ENCODE measurements at regions not wholly inside any gene's neighbourhood (a gene's known extent, or its start where the extent isn't known, plus 50 kb on each side); places are given as distances from the start of the nearest gene placed in this dataset.

DNA sequence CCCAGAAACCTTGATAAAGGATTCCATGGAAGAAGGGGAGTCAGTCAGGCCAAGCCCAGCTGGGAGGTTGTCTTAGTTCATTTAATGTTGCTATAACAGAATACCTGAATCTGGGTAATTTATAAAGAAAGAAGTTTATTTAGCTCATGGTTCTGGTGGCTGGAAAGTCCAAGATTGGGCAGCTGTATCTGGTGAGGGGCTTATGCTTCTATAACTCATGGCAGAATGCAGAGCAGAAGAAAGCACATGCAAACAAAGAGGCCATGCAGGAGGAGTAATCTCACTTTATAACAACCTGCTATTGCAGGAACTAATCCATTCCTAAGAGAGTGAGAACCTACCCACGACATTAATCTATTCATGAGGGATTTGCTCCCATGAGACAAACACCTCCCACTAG lies 54.2 kb upstream of the ANKRD1 start:
- no peak overlapping the region for H3K4me3 ChIP-seq (ENCODE audit: low read depth, poor library complexity, severe bottlenecking)
- TF ChIP-seq POLR2A (IDR thresholded peaks at IDR 0.05), result no peak
- TF ChIP-seq, protein P1, sequence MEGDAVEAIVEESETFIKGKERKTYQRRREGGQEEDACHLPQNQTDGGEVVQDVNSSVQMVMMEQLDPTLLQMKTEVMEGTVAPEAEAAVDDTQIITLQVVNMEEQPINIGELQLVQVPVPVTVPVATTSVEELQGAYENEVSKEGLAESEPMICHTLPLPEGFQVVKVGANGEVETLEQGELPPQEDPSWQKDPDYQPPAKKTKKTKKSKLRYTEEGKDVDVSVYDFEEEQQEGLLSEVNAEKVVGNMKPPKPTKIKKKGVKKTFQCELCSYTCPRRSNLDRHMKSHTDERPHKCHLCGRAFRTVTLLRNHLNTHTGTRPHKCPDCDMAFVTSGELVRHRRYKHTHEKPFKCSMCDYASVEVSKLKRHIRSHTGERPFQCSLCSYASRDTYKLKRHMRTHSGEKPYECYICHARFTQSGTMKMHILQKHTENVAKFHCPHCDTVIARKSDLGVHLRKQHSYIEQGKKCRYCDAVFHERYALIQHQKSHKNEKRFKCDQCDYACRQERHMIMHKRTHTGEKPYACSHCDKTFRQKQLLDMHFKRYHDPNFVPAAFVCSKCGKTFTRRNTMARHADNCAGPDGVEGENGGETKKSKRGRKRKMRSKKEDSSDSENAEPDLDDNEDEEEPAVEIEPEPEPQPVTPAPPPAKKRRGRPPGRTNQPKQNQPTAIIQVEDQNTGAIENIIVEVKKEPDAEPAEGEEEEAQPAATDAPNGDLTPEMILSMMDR (IDR thresholded peaks at IDR 0.05), result no peak
- no peak for DNase-seq (ENCODE audit: low spot score in 2 of 2)
- intact Hi-C loops (cut with DNase I; ENCODE audit: low total_unique reads), result no loop called here
- 76 to 100% methylated on average over 1 of the region's 1 CpG for WGBS, 2 donors

DNA sequence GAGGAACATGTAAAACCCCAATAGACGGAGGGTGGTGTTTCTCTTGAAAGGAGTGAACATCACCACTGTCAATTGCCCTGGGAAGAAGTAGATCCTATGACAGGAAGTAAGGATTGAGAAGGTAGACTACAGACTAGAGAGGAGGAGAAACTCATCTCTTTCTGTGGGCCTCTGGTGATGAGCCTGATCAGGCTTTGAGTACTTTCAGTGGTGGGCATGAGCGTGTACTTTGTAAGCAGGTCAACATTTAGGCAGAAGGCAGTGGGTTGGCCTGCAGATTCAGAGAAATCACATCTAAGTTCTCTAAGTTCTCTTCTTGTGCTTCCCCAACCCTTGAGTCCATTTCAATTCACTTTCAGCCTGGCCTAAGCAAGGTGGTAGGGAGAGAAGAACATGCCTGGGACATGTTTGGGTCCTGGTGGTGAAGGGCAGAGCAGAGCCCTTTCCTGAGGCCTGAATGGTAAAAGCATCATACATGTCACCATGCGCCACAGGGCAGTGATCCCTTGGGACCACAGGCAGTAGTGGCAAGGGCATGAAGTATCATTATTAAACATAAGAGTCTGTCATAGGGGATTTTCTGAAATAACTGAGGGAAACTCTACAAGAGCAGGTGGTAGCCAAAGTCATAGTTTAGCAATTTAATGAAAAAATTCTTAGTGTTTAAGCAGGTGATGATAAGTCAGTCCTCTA lies 56.4 kb upstream of the ANKRD1 start:
- intact Hi-C loops (cut with DNase I; ENCODE audit: low total_unique reads), result no loop called here
- TF ChIP-seq, protein P1 (IDR thresholded peaks at IDR 0.05), result no peak
- no peak for TF ChIP-seq POLR2A (IDR thresholded peaks at IDR 0.05)
- H3K4me3 ChIP-seq (ENCODE audit: low read depth, poor library complexity, severe bottlenecking), result no peak overlapping the region
- DNase-seq (ENCODE audit: low spot score in 2 of 2), result no peak
- WGBS, 2 donors, result 96 to 97% methylated on average over 3 of the region's 3 CpGs

DNA sequence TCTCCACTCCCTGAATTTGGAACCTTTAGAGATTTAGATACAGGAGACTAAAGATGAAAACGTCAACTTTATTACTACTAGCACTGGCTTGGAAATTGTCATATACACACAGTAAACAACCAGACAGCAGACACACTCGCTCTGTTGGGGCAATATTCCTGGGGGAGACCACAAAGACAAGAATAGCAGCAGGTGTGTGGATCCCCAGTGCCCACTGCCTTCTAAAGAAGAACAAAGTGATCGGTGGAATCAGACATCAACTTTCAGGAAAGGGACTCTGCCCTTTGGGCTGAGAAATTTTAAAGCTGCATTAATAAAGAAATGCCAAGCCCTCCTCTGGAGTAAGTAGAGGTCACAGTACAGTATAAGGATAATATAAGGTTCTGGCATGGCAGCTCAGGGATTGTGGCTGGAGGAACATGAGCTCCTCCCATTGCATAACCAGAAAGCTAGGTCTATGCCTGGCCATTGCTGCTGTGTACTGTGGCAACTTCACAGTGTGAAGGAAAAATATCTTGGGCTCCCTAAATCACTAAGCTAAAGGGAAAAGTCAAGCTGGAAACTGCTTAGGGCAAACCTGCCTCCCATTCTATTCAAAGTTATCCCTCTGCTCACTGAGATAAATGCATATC lies 57.1 kb upstream of the ANKRD1 start:
- intact Hi-C loops (cut with DNase I; ENCODE audit: low total_unique reads), result no loop called here
- H3K4me3 ChIP-seq (ENCODE audit: low read depth, poor library complexity, severe bottlenecking), result no peak overlapping the region
- WGBS, 2 donors, result 57 to 93% methylated on average over 3 of the region's 3 CpGs
- no peak for DNase-seq (ENCODE audit: low spot score in 2 of 2)
- TF ChIP-seq, protein P1 (IDR thresholded peaks at IDR 0.05), result no peak
- no peak for TF ChIP-seq POLR2A (IDR thresholded peaks at IDR 0.05)

DNA sequence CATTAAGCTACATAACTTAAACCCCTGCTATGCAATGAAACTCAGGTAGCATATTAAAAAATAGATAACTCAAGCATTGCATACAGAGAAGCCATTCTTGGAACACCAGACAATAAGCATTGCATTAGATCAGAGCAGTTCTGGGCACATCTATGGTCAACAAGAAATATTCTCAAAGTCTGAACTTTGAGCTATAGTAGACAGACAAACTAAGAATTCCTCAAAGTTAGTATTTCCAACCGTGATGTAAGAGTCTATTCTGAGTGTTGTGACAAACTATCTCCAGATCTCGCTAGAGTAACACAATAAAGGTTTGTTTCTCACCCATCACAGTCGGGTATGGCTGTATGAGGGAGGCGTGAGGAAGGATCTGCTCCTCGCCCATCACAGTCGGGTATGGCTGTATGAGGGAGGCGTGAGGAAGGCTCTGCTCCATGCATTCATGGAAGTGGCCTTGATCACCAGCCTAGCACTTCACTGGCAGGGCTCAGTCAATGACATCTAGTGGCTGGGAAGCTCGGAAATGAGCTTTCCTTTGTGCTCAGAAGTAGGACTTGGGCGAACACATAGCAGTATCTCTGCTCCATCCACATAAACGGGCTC lies 61.6 kb upstream of the ANKRD1 start:
- intact Hi-C loops (cut with DNase I; ENCODE audit: low total_unique reads), result no loop called here
- DNase-seq (ENCODE audit: low spot score in 2 of 2), result no peak
- TF ChIP-seq, protein P1 (IDR thresholded peaks at IDR 0.05), result no peak
- no peak for TF ChIP-seq POLR2A (IDR thresholded peaks at IDR 0.05)
- WGBS, 2 donors, result 83% methylated on average over 10 of the region's 10 CpGs
- no peak overlapping the region for H3K4me3 ChIP-seq (ENCODE audit: low read depth, poor library complexity, severe bottlenecking)

DNA sequence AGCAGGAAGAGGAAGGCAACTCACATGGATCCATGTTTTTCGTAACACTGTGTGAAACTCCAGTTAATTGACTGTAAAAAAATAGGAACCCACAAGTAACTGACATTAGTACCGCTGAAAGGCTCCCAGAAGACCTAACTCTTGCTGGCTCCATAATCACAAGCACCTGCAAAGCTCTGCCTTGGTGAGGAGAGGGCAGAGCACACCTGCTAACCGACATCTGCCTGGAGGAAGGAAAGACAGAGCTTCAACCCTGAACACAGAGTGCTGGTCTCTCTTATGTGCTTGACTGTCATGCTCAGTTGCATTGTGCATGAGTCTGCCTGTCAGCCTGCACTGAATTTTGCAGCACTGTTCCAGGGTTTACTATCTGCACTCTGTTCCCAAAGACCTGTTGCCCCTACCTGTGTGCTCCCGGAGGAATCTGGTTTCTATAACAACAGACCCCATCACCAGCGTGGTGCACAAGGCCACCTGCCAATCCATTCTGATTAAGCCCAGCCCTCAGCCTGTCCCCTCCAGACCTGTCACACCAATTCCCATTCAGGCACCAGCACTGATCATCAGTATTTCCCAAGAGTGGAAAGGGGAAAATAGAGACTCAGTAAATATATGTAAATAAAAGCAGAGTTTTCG lies 63.1 kb upstream of the ANKRD1 start:
- intact Hi-C loops (cut with DNase I; ENCODE audit: low total_unique reads), result no loop called here
- WGBS, 2 donors, result 74 to 76% methylated on average over 6 of the region's 6 CpGs
- no peak for TF ChIP-seq POLR2A (IDR thresholded peaks at IDR 0.05)
- TF ChIP-seq, protein P1 (IDR thresholded peaks at IDR 0.05), result no peak
- no peak overlapping the region for H3K4me3 ChIP-seq (ENCODE audit: low read depth, poor library complexity, severe bottlenecking)
- no peak for DNase-seq (ENCODE audit: low spot score in 2 of 2)
